ENCODE measurements at regions not wholly inside any gene's neighbourhood (a gene's known extent, or its start where the extent isn't known, plus 50 kb on each side); places are given as distances from the start of the nearest gene placed in this dataset.

DNA sequence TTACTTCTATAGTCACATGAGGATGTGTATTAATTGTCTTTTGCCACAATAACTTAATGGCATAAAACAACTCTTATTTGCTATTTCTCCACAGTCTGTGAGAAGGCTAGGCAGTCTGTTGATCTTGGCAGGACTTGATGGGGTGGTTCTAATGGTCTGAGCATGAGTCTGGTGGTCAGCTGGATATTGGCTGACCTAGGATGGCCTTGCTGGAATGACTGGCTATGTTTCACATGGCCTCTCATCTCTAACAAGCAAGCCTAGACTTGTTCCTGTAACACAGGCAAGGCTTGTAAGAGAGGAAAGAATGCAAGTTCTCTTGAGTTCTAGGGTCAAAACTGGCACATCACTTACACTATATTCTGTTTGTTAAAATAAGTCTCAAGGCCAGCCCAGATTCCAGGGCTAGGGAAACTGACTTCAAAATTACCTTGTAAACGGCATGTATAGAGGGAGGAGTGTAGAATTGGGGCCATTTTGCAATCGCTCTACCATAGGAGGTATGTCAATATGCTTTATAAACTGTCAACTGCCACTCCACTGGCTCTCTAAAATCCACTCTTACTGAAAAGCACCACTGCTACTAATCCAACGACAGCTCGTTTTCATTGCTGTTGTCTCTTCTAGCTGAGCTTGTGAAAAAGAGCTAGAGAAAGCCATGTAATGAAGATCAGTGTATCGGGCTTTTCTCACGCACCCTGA, 325.0 kb upstream of the PKDCC start:
- TF ChIP-seq POLR2A (IDR thresholded peaks at IDR 0.05): no peak
- TF ChIP-seq, protein P1, sequence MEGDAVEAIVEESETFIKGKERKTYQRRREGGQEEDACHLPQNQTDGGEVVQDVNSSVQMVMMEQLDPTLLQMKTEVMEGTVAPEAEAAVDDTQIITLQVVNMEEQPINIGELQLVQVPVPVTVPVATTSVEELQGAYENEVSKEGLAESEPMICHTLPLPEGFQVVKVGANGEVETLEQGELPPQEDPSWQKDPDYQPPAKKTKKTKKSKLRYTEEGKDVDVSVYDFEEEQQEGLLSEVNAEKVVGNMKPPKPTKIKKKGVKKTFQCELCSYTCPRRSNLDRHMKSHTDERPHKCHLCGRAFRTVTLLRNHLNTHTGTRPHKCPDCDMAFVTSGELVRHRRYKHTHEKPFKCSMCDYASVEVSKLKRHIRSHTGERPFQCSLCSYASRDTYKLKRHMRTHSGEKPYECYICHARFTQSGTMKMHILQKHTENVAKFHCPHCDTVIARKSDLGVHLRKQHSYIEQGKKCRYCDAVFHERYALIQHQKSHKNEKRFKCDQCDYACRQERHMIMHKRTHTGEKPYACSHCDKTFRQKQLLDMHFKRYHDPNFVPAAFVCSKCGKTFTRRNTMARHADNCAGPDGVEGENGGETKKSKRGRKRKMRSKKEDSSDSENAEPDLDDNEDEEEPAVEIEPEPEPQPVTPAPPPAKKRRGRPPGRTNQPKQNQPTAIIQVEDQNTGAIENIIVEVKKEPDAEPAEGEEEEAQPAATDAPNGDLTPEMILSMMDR (IDR thresholded peaks at IDR 0.05): no peak

Measured in thyroid gland (tissue), 4 donors.